ENCODE measurements at regions not wholly inside any gene's neighbourhood (a gene's known extent, or its start where the extent isn't known, plus 50 kb on each side); places are given as distances from the start of the nearest gene placed in this dataset.
"Not testable (repeated sequence)": the region's sequence is repeated elsewhere in the genome, so short reads cannot be mapped to it uniquely, and the experiment has no call there.

- peak; percentile 2 for DNase-seq
Observed at GRCh38 chr3:193129607-193130006, 111.4 kb upstream of the PLAAT1 start.

DNA sequence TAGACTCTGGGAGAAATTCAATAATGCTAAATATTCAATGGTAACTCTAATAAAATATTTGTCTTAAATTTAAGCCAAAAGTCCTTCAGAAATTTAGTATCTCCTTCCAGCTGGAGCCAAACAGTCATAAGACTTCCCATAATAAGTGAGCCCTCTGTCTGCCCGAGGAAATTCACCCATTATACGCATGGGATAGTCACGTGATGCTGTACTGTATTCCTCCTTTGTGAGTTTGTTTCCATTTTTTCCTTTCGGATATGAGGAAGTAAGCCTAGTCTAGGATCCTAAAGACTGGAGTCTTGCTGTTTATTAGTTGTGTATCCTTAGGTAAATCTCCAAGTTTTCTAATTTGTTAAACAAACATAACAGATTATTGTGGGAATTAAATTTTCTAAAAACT, 110.4 kb upstream of the PLAAT1 start:
- no peak for DNase-seq

GRCh38 chr3:193132241-193132640, 108.8 kb upstream of the PLAAT1 start:
- DNase-seq = no peak

GRCh38 chr3:193132964-193133363, 108.1 kb upstream of the PLAAT1 start:
- DNase-seq = no peak

GRCh38 chr3:193134856-193135255, 106.2 kb upstream of the PLAAT1 start:
- no peak for DNase-seq

GRCh38 chr3:193140381-193140780, 100.6 kb upstream of the PLAAT1 start:
- DNase-seq = no peak

DNA sequence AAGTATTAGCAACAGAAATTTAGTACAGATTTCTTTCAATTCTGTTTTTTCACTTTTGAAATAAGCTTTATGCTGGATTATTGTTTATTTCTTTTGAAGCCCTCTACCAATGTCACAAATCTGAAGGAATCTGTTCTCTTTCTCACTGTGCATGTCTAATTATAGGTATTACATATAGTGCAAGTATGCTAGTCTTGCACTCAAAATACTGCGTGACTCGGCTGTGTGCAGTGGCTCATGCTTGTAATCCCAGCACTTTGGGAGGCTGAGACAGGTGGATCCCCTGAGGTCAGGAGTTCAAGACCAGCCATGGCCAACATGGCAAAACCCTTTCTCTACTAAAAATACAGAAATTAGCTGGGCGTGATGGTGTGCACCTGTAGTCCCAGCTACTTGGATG, 95.8 kb upstream of the PLAAT1 start:
- DNase-seq = no peak

DNA sequence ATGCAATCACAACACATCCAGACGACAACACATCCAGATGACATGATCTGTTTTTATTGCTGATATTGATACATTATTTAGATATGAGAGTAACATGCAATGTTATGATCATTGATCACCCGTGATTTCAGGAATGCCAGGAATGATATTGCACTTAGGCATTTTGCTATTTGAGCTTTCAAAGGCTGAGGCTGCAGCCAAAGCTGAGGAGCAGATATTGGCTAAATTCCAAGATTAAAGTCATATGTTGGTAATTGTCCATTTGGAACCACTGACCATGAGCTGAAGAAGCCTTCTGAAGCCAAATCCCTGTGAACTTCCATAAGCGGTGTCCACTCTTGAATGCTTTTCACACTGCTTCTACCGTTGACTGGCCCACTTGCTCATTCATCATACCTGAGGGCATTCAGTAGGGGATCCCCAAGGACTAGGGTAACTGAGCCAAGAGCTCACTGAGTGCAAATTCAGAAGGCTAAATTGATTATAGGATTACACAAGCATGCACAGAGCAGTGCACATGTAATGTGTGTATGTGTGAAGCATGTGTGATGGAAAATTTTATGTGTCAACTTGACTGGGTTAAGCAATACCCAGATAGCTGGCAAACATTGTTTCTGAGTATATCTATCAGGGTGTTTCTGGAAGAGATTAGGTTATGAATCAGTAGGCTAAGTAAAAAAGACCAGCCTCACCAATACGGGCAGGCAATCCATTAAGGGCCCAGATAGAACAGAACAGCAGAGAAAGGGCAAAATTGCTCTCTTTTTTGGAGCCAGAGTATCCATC, 92.1 kb upstream of the PLAAT1 start:
- DNase-seq = no peak

GRCh38 chr3:193149998-193150397, 91.0 kb upstream of the PLAAT1 start:
- no peak for DNase-seq

GRCh38 chr3:193155044-193155781, 85.8 kb upstream of the PLAAT1 start:
- DNase-seq = not testable (repeated sequence)

DNA sequence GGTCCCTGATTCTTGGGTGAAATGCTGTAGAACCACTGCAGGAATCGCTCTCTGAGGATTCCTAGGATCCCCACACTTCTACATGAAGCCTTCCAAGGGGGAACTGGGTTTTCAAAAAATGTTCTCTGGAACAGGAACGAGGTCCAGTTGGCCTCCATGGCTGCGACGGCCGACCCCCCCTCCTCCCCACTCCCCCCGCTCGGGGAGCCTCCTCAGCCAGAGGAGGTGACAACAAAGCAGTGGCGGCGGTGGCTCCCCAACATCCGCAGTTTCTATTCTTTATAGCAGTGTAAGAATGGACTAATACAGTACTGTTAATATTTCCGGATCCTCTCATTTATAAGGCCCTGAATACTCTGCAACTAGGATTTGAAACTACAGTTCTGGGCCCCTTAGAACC, 84.0 kb upstream of the PLAAT1 start:
- no peak for DNase-seq

DNA sequence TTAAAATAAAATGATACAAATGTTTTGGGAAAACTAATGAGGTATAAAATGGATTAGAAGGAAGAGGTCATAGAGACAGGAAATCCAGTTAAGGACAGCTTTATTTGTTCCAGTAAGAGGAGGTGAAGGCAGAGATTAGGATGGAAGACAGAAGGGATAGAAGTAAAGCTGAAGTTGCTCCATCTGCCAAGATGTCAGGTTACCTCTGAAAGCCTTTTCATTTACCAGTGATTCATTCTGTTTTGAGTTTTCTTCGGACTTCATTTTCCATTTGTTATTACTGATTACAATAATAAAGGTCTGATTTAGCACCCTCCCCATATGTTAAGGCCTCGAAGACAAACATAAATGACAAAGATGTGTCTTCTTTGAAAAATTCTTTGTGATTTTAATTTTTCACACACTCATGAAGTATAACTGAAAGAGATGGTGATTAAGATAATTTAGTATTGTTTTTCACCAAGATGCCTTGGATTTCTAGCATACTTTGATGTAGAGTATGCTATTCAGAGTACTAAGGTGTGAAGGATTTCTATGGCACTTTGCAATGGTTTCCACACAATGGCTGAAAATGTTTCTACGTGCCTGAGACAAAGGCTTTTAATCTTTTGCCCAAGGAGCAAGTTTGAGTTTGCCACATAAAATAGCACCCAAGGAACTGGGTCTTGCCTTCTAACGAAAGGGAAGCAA, 75.4 kb upstream of the PLAAT1 start:
- no peak for DNase-seq

- no peak for DNase-seq
Observed at GRCh38 chr3:193168931-193169330, 72.1 kb upstream of the PLAAT1 start.

DNA sequence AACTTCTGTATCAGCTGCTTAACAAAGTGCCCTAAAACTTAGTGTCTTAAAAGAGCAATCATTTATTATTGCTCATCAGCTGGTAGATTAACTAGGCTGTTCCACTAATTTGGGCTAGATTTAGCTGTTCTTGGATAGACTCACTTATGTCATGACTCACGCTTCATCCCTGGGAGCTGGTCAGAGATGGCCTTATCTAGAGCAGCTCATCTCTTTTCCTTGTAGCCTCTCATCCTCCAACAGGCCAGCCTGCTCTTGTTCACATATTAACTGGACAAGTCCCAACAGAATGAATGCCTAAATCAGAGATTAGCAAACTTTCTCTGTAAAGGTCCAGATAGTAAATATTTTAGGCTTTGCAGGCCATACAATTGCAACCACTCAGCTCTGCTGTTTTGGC, 66.9 kb upstream of the PLAAT1 start:
- no peak for DNase-seq

GRCh38 chr3:193179332-193180012, 61.5 kb upstream of the PLAAT1 start:
- not testable (repeated sequence) for DNase-seq

- DNase-seq = no peak
Observed at GRCh38 chr3:193187070-193187722, 53.8 kb upstream of the PLAAT1 start.

GRCh38 chr3:193190146-193190786, 50.8 kb upstream of the PLAAT1 start:
- peak; percentile 62 for DNase-seq
